Mesothelial cell of epicardium (in vitro differentiated cells): ENCODE measurements at regions not wholly inside any gene's neighbourhood (a gene's known extent, or its start where the extent isn't known, plus 50 kb on each side); places are given as distances from the start of the nearest gene placed in this dataset.

ENCODE experiments used
- DNase-seq, 2 experiments: peaks; one replicate each; pipeline ENCODE4 v3.0.0; 2021; ENCODE audit warnings: low spot score in 2 of 2; ENCODE audit not compliant: unreplicated experiment in 2 of 2
- H3K27ac Mint-ChIP-seq: 2 replicates; pipeline ENCODE4 v1.8.0; 2021; ENCODE audit warnings: mixed read lengths
- H3K27me3 Mint-ChIP-seq: 2 replicates; pipeline ENCODE4 v1.8.0; 2021; ENCODE audit warnings: low read depth, mixed read lengths
- H3K36me3 Mint-ChIP-seq: 2 replicates; pipeline ENCODE4 v1.8.0; 2021; ENCODE audit warnings: mixed read lengths
- H3K4me1 Mint-ChIP-seq: 2 replicates; pipeline ENCODE4 v1.8.0; 2021; ENCODE audit warnings: mixed read lengths
- H3K4me3 Mint-ChIP-seq: 2 replicates; pipeline ENCODE4 v1.8.0; 2021; ENCODE audit warnings: mild to moderate bottlenecking, moderate library complexity, mixed read lengths
- H3K9me3 Mint-ChIP-seq: 2 replicates; pipeline ENCODE4 v1.8.0; 2021; ENCODE audit warnings: mixed read lengths
- TF ChIP-seq, protein P1 (sequence below): fragments of 200-600 bp; sonication (generic); IDR thresholded peaks from one replicate; pipeline ENCODE4 v1.5.0; 2021; ENCODE audit warnings: antibody characterized with exemption; ENCODE audit not compliant: unreplicated experiment

DNA sequence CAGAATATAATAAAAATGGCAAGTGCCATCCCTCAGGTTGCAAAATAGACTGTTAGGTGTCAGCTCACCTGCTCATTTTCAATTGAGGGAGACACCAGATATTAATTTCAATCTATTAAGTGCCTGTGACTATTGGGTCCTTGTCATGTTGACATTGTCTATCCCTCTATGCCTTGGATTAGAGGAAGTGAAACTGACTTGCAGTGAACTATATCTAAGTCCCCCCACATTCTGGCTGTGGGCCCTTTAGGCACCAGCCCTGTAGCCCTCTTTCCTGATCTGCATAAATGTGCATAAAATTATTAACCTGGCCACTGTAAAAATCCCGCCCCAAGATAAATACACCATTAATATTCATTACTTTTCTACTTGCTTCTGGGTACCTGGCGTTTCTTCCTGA is 293.0 kb upstream of the CLNK start:
- H3K4me3 Mint-ChIP-seq: no peak overlapping the region
- no peaks in the 10 kb centered on the region for H3K9me3 Mint-ChIP-seq

DNA sequence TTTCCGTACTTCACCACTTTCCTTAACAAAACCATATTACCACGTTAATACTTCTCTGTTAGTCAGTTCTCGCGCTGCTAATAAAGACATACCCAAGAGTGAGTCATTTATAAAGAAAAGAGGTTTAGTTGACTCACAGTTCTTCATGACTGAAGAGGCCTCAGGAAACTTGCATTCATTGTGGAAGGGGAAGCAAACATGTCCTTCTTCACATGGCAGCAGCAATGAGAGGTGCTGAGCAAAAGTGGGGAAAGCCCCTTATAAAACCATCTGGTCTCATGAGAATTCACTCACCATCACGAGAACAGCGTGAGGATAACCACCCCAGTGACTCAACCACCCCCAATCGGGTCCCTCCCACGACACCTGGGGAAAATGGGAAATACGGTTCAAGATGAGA is 289.8 kb upstream of the CLNK start:
- TF ChIP-seq, protein P1, sequence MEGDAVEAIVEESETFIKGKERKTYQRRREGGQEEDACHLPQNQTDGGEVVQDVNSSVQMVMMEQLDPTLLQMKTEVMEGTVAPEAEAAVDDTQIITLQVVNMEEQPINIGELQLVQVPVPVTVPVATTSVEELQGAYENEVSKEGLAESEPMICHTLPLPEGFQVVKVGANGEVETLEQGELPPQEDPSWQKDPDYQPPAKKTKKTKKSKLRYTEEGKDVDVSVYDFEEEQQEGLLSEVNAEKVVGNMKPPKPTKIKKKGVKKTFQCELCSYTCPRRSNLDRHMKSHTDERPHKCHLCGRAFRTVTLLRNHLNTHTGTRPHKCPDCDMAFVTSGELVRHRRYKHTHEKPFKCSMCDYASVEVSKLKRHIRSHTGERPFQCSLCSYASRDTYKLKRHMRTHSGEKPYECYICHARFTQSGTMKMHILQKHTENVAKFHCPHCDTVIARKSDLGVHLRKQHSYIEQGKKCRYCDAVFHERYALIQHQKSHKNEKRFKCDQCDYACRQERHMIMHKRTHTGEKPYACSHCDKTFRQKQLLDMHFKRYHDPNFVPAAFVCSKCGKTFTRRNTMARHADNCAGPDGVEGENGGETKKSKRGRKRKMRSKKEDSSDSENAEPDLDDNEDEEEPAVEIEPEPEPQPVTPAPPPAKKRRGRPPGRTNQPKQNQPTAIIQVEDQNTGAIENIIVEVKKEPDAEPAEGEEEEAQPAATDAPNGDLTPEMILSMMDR: no peak
- Mint-ChIP-seq H3K4me3 (no peak overlapping the region), H3K27me3 (peaks cover 5% of the 10 kb centered on the region), H3K27ac (no peak overlapping the region), H3K36me3 (no peaks in the 10 kb centered on the region), H3K4me1 (no peaks in the 10 kb centered on the region), H3K9me3 (no peaks in the 10 kb centered on the region)
- no peak for DNase-seq

More for the DNA sequence above, 293.0 kb upstream of the CLNK start:
- Mint-ChIP-seq H3K27ac (no peak overlapping the region), H3K27me3 (peaks cover 2% of the 10 kb centered on the region), H3K36me3 (no peaks in the 10 kb centered on the region), H3K4me1 (peaks cover 6% of the 10 kb centered on the region)
- no peak for DNase-seq
- TF ChIP-seq, protein P1: no peak

GRCh38 chr4:10973686-10974085 is 289.1 kb upstream of the CLNK start:
- DNase-seq: no peak
- TF ChIP-seq, protein P1: no peak
- H3K4me1 Mint-ChIP-seq: no peaks in the 10 kb centered on the region
- no peak overlapping the region for H3K4me3 Mint-ChIP-seq
- H3K27me3 Mint-ChIP-seq: peaks cover 5% of the 10 kb centered on the region
- no peak overlapping the region for H3K27ac Mint-ChIP-seq
- no peaks in the 10 kb centered on the region for H3K9me3 Mint-ChIP-seq
- H3K36me3 Mint-ChIP-seq: no peaks in the 10 kb centered on the region

GRCh38 chr4:10971800-10972401 is 287.3 kb upstream of the CLNK start:
- Mint-ChIP-seq H3K27ac (no peak overlapping the region), H3K4me3 (no peak overlapping the region), H3K36me3 (no peaks in the 10 kb centered on the region), H3K27me3 (peaks cover 5% of the 10 kb centered on the region), H3K4me1 (no peaks in the 10 kb centered on the region), H3K9me3 (no peaks in the 10 kb centered on the region)
- no peak for DNase-seq
- TF ChIP-seq, protein P1: no peak

DNA sequence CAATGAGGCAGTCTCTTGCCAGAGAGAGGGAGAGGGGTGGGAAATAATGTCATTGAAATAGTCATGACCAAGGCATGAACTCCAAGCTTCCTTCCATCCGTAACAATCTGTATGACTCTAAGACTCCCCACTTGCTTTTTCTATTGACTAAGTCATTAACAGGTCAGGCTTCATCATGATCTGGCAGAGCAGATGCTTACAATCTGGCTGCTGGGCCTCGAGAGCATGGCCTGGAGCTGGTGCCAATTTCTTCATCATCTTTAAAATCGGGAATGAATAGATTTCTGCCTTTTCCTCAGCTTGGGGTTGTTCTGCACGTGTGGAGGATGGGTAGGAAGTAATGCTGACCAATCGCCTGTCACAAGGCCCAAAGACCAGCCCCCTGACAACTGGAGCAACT is 280.6 kb upstream of the CLNK start:
- no peak overlapping the region for H3K4me3 Mint-ChIP-seq
- H3K36me3 Mint-ChIP-seq: no peaks in the 10 kb centered on the region
- no peaks in the 10 kb centered on the region for H3K9me3 Mint-ChIP-seq
- DNase-seq: no peak
- TF ChIP-seq, protein P1: no peak
- H3K27ac Mint-ChIP-seq: no peak overlapping the region
- peaks cover 4% of the 10 kb centered on the region for H3K27me3 Mint-ChIP-seq
- peaks cover 8% of the 10 kb centered on the region for H3K4me1 Mint-ChIP-seq
